ENCODE measurements at regions not wholly inside any gene's neighbourhood (a gene's known extent, or its start where the extent isn't known, plus 50 kb on each side); places are given as distances from the start of the nearest gene placed in this dataset.

DNA sequence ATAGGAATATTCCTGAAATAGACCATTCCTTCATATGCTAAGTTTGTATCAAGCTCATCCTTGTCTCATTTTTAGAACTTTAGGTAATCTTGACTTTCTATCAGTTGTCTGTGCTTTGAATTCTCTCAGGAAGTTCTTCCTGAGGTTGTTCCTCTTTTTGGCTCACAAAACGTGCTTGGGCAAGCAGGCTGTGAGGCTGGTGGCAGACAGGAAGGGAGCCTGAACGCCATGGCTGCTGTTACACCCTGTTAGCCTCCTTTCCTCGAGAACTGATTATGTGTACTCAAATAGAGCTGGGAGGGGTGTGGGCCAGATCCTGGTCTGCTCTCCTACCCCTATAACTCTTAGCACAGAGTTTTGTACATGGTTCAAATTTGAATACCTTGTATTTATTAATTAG, 136.4 kb upstream of the CELF4 start:
- no peak for DNase-seq (ENCODE audit: low read depth)
- TF ChIP-seq, protein P1, sequence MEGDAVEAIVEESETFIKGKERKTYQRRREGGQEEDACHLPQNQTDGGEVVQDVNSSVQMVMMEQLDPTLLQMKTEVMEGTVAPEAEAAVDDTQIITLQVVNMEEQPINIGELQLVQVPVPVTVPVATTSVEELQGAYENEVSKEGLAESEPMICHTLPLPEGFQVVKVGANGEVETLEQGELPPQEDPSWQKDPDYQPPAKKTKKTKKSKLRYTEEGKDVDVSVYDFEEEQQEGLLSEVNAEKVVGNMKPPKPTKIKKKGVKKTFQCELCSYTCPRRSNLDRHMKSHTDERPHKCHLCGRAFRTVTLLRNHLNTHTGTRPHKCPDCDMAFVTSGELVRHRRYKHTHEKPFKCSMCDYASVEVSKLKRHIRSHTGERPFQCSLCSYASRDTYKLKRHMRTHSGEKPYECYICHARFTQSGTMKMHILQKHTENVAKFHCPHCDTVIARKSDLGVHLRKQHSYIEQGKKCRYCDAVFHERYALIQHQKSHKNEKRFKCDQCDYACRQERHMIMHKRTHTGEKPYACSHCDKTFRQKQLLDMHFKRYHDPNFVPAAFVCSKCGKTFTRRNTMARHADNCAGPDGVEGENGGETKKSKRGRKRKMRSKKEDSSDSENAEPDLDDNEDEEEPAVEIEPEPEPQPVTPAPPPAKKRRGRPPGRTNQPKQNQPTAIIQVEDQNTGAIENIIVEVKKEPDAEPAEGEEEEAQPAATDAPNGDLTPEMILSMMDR (conservative IDR thresholded peaks at IDR 0.05; ENCODE audit: control insufficient read depth, insufficient read depth, low read depth, low read length): no peak
- H3K4me3 ChIP-seq (ENCODE audit: control insufficient read depth, low read depth, low read length): no peak overlapping the region

DNA sequence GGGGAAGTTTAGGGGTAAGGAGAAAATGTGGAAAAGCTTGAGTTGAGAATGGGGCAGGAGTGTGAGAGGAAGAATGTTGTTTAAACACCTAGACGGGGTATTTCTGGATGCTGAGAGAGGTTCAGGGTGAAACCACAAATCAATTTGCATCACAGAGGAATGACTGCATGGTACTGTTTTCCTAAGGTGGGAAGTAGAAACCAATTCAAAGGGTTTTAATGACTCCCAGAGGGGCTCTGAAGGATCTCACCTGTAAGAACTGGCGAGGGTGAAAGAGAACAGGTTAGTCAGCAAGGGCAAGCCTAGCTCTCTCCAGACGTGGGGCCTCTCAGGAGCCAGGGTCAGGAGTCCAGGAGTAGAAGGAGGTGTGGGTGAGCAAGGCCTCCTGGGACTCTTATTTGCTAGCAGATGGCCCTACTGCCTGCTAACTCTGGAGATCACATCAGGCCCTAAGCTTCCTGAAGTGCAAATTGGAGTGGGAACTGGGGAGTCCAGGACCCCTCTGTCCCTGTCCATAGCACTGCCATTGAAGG, 133.0 kb upstream of the CELF4 start:
- DNase-seq (ENCODE audit: low read depth): no peak
- TF ChIP-seq, protein P1 (conservative IDR thresholded peaks at IDR 0.05; ENCODE audit: control insufficient read depth, insufficient read depth, low read depth, low read length): no peak
- H3K4me3 ChIP-seq (ENCODE audit: control insufficient read depth, low read depth, low read length): no peak overlapping the region

DNA sequence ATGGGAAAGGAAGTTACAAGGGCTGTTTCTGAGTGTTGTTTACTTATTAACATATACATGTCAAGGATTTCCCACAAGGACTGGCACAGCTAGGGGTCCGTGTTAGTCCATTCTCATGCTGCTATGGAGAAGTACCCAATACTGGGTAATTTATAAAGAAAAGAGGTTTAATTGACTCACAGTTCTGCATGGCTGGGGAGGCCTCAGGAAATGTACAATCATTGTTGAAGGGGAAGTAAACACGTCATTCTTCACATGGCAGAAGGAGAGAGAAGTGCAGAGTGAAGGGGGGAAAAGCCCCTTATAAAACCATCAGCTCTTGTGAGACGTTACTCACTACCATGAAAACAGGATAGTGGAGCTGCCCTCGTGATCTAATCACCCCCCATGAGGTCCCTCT, 128.9 kb upstream of the CELF4 start:
- DNase-seq (ENCODE audit: low read depth): no peak
- H3K4me3 ChIP-seq (ENCODE audit: control insufficient read depth, low read depth, low read length): no peak overlapping the region
- TF ChIP-seq, protein P1 (conservative IDR thresholded peaks at IDR 0.05; ENCODE audit: control insufficient read depth, insufficient read depth, low read depth, low read length): no peak

DNA sequence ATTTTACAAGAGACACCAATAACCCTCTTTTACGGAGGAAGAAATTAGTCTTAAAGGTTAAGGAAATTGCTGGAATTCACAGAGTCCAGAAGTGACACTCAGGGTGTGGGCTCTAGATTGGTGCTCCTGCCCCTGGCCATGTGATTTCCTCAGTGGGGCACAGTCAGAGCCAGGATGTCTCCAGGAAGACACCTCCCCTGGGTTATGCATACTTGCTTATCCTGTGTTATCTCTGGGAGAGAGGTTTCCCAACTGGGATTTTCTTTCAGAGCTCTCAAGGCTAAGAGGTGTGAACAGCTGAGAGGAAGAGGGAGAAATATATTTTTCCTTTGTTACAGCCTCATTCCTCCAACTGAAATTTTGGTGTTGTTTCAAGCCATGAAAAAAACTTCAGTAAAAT, 125.6 kb upstream of the CELF4 start:
- no peak for DNase-seq (ENCODE audit: low read depth)
- TF ChIP-seq, protein P1 (conservative IDR thresholded peaks at IDR 0.05; ENCODE audit: control insufficient read depth, insufficient read depth, low read depth, low read length): no peak
- H3K4me3 ChIP-seq (ENCODE audit: control insufficient read depth, low read depth, low read length): no peak overlapping the region

DNA sequence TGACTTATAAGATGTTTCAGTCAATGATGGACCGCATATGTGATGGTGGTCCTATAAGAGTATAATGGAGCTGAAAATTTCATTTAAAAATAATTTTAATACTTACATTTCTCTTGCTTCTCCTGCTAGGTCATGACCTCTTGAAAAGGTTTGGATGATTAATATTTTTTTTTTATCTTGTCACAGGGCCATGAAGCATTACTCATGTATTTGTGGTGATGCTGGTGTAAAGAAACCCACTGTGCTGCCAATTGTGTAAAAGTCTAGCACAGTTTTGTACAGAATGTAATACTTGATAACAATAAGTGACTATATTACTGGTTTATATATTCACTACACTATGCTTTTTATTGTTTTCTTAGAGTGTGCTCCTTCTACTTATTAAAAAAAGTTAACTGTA, 124.2 kb upstream of the CELF4 start:
- DNase-seq (ENCODE audit: low read depth): no peak
- no peak overlapping the region for H3K4me3 ChIP-seq (ENCODE audit: control insufficient read depth, low read depth, low read length)
- TF ChIP-seq, protein P1 (conservative IDR thresholded peaks at IDR 0.05; ENCODE audit: control insufficient read depth, insufficient read depth, low read depth, low read length): no peak

DNA sequence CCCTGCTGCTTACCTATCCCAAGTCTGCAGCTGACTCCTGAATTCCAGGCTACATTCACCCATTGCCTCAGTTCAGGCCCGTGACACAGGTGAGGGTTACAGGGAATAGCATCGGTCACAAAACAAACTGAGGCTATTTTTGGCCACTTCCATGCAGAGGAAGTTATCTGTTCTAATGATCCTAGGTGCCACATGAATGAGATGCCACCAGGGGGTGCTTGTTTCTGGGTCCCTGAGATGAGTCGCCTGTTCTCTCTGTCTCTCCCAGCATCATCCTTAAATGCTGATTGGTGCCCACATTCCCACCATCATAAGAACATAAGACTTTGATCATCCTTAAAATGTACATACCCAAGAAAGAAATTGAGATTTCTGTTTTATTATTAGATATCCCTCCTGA, 119.0 kb upstream of the CELF4 start:
- TF ChIP-seq, protein P1 (conservative IDR thresholded peaks at IDR 0.05; ENCODE audit: control insufficient read depth, insufficient read depth, low read depth, low read length): no peak
- no peak overlapping the region for H3K4me3 ChIP-seq (ENCODE audit: control insufficient read depth, low read depth, low read length)

DNA sequence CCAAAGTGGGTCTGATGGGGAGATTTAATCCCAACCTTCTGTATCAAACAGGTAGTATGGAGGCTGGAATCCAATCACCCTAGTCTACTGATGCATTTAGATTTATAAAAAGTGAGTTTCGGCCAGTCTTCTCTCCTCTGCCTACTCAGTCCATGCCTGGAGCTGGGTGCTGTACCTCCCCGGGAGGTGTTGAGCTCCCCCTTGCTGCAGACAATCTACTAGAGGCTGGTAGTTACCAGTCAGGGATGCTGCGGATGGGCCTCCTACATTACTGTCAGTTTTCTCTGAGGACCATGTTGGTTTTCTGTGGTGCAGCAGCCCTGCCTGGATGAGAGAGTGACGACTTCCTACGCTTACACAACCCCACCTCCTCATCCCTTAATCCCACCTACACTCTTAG, 118.6 kb upstream of the CELF4 start:
- TF ChIP-seq, protein P1 (conservative IDR thresholded peaks at IDR 0.05; ENCODE audit: control insufficient read depth, insufficient read depth, low read depth, low read length): no peak
- no peak for DNase-seq (ENCODE audit: low read depth)
- no peak overlapping the region for H3K4me3 ChIP-seq (ENCODE audit: control insufficient read depth, low read depth, low read length)

More for the DNA sequence above, 119.0 kb upstream of the CELF4 start:
- no peak for DNase-seq (ENCODE audit: low read depth)

Data from fibroblast of mammary gland (primary cell).